ENCODE measurements at regions not wholly inside any gene's neighbourhood (a gene's known extent, or its start where the extent isn't known, plus 50 kb on each side); places are given as distances from the start of the nearest gene placed in this dataset.

GRCh38 chr13:109396266-109396665, 390.1 kb downstream of the IRS2 start:
- TF ChIP-seq, protein P1, sequence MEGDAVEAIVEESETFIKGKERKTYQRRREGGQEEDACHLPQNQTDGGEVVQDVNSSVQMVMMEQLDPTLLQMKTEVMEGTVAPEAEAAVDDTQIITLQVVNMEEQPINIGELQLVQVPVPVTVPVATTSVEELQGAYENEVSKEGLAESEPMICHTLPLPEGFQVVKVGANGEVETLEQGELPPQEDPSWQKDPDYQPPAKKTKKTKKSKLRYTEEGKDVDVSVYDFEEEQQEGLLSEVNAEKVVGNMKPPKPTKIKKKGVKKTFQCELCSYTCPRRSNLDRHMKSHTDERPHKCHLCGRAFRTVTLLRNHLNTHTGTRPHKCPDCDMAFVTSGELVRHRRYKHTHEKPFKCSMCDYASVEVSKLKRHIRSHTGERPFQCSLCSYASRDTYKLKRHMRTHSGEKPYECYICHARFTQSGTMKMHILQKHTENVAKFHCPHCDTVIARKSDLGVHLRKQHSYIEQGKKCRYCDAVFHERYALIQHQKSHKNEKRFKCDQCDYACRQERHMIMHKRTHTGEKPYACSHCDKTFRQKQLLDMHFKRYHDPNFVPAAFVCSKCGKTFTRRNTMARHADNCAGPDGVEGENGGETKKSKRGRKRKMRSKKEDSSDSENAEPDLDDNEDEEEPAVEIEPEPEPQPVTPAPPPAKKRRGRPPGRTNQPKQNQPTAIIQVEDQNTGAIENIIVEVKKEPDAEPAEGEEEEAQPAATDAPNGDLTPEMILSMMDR (optimal IDR thresholded peaks at IDR 0.05 in 1 of 3, IDR thresholded peaks at IDR 0.05 in 1 of 3, conservative IDR thresholded peaks at IDR 0.05 in 1 of 3; ENCODE audit: extremely low read depth in 1 of 3, insufficient read depth in 2 of 3, low read length in 3 of 3), result no peak
- TF ChIP-seq EZH2 (IDR thresholded peaks at IDR 0.05; ENCODE audit: low read length), result no peak
